K562 (cell line): ENCODE measurements at regions not wholly inside any gene's neighbourhood (a gene's known extent, or its start where the extent isn't known, plus 50 kb on each side); places are given as distances from the start of the nearest gene placed in this dataset.

Experiments used
- ATAC-seq: fragments of 200-7000 bp; cut with Tn5 transposase; 3 replicates; pipeline ENCODE4 v1.9.1; 2020; ENCODE audit warnings: moderate library complexity
- BruUV-seq: library from RNA; stranded (reverse); fragments of 400-500 nt; replicated peaks from 2 replicates; lab custom pipeline; 2021; lab: Mats Ljungman, UMichigan
- CTCF ChIA-PET: fragments of 300-600 bp; formaldehyde crosslinking; extraction: SDS; loops from one replicate; lab custom pipeline; 2021; ENCODE audit warnings: low intra/inter-chr PET ratio; lab: Yijun Ruan, JAX
- POLR2A ChIA-PET: fragments of 300-600, 350-650 bp; sonication (Branson Sonifier 250); formaldehyde crosslinking; extraction: SDS; loops from one replicate; lab custom pipeline; 2021; ENCODE audit warnings: antibody characterized with exemption, inconsistent platforms; lab: Yijun Ruan, JAX
- DNase-seq, 4 experiments: peaks; one replicate each; pipeline versions ENCODE4 v3.0.0 to v3.0.0-alpha.2; 2011 to 2018; ENCODE audit warnings: low spot score in 3 of 4, mixed read lengths in 3 of 4; ENCODE audit errors: extremely low read depth in 1 of 4
- FAIRE-seq: peaks from 2 replicates; lab custom pipeline; 2011; peaks lifted over from hg19 to GRCh38; lab: Jason Lieb, UNC
- H2AFZ ChIP-seq: 2 replicates; pipeline ENCODE4 v1.6.0; 2011; ENCODE audit warnings: low read depth, low read length, control low read depth, inconsistent platforms
- H3K27ac ChIP-seq: fragments of 200-600 bp; 3 replicates; pipeline ENCODE4 v1.8.0; 2011; ENCODE audit warnings: low read depth, mild to moderate bottlenecking, control low read depth, inconsistent platforms, low read length, moderate library complexity, mixed read lengths; ENCODE audit errors: extremely low read depth
- H3K27me3 ChIP-seq, 2 experiments: fragments of 300-600 bp in 1 of 2; 2 replicates in 1 of 2; 3 replicates in 1 of 2; pipeline versions ENCODE4 v1.6.0 to v1.8.0; 2011; ENCODE audit warnings: inconsistent platforms in 2 of 2, low read length in 2 of 2, mild to moderate bottlenecking in 1 of 2, mixed read lengths in 1 of 2, moderate library complexity in 1 of 2; ENCODE audit not compliant: control insufficient read depth in 2 of 2, insufficient read depth in 2 of 2
- H3K36me3 ChIP-seq: fragments of 300-600 bp; 3 replicates; pipeline ENCODE4 v1.8.0; 2011; ENCODE audit warnings: mild to moderate bottlenecking, low read length, inconsistent platforms; ENCODE audit not compliant: control insufficient read depth, insufficient read depth
- H3K4me1 ChIP-seq, 2 experiments: fragments of 200-600 bp in 1 of 2; replicated peaks in 1 of 2; 2 replicates in 1 of 2; 3 replicates in 1 of 2; pipeline versions ENCODE4 v1.5.1 to v1.8.0; 2011; ENCODE audit warnings: inconsistent platforms in 2 of 2, low read length in 2 of 2, mild to moderate bottlenecking in 1 of 2, mixed read lengths in 1 of 2, moderate library complexity in 1 of 2; ENCODE audit not compliant: control insufficient read depth in 2 of 2, insufficient read depth in 2 of 2
- H3K4me2 ChIP-seq: 2 replicates; pipeline ENCODE4 v1.6.1; 2011; ENCODE audit warnings: low read length, control low read depth, inconsistent platforms, mixed read lengths; ENCODE audit not compliant: insufficient read depth
- H3K4me3 ChIP-seq: fragments of 200-600 bp; sonication (generic), shearing (Covaris generic); 2 replicates; pipeline ENCODE4 v1.5.1; 2016; ENCODE audit warnings: control low read depth, inconsistent platforms
- H3K79me2 ChIP-seq: fragments of 200-600 bp; 3 replicates; pipeline ENCODE4 v1.8.0; 2011; ENCODE audit warnings: low read length, inconsistent platforms; ENCODE audit not compliant: control insufficient read depth, insufficient read depth
- H3K9ac ChIP-seq, 2 experiments: 2 replicates each; pipeline versions ENCODE4 v1.6.0 to v1.6.1; 2011; ENCODE audit warnings: low read depth in 2 of 2, low read length in 2 of 2, control low read depth in 1 of 2, inconsistent platforms in 1 of 2, mild to moderate bottlenecking in 1 of 2, mixed read lengths in 1 of 2; ENCODE audit not compliant: insufficient read depth in 1 of 2
- H3K9me1 ChIP-seq: one replicate; pipeline ENCODE4 v1.6.0; 2011; ENCODE audit warnings: inconsistent platforms, mild to moderate bottlenecking, low read length, moderate library complexity; ENCODE audit not compliant: control insufficient read depth, insufficient read depth
- H3K9me3 ChIP-seq: replicated peaks from 2 replicates; pipeline ENCODE4 v1.5.1; 2011; ENCODE audit warnings: low read depth, low read length, inconsistent platforms; ENCODE audit not compliant: control insufficient read depth, insufficient read depth
- H4K20me1 ChIP-seq: replicated peaks from 2 replicates; pipeline ENCODE4 v1.6.1; 2011; ENCODE audit warnings: low read length, inconsistent platforms, mixed read lengths; ENCODE audit not compliant: control insufficient read depth, insufficient read depth
- BRCA1 ChIP-seq, 2 experiments: fragments of 450-650 bp in 1 of 2; sonication (generic) in 1 of 2; formaldehyde crosslinking in 1 of 2; IDR thresholded peaks; 2 replicates each; pipeline versions ENCODE4 v1.5.0 to v1.6.1; 2017 to 2020; ENCODE audit warnings: mild to moderate bottlenecking in 1 of 2, missing genetic modification reagents in 1 of 2
- BRF2 ChIP-seq: IDR thresholded peaks from 3 replicates; pipeline ENCODE4 v1.6.1; 2011; ENCODE audit warnings: borderline replicate concordance, mild to moderate bottlenecking; ENCODE audit not compliant: insufficient read length, insufficient read depth
- ESRRB ChIP-seq: fragments of 250-450 bp; sonication (Bioruptor Pico); IDR thresholded peaks from 2 replicates; pipeline ENCODE4 v1.5.0; 2020; ENCODE audit warnings: mild to moderate bottlenecking, moderate library complexity, borderline replicate concordance
- HDAC1 ChIP-seq, 2 experiments: fragments of 450-650 bp; IDR thresholded peaks; 2 replicates each; pipeline ENCODE4 v1.6.1; 2016 to 2017; ENCODE audit warnings: inconsistent platforms in 1 of 2, mild to moderate bottlenecking in 1 of 2, moderate library complexity in 1 of 2
- HINFP ChIP-seq: fragments of 450-650 bp; conservative IDR thresholded peaks from 2 replicates; pipeline ENCODE4 v1.6.1; 2016; ENCODE audit warnings: missing genetic modification characterization, low read depth, mild to moderate bottlenecking, control low read depth, missing compliant biosample characterization
- KLF10 ChIP-seq: fragments of 250-450 bp; sonication (Bioruptor Pico); IDR thresholded peaks from 2 replicates; pipeline ENCODE4 v1.6.1; 2021; ENCODE audit warnings: matching md5 sums
- NFATC3 ChIP-seq: fragments of 450-650 bp; IDR thresholded peaks from 2 replicates; pipeline ENCODE4 v1.6.1; 2017; ENCODE audit warnings: mild to moderate bottlenecking
- PHF21A ChIP-seq: fragments of 450-650 bp; IDR thresholded peaks from 2 replicates; pipeline ENCODE4 v1.6.1; 2017; ENCODE audit warnings: low read depth, borderline replicate concordance
- PREB ChIP-seq: sonication (generic); formaldehyde crosslinking; IDR thresholded peaks from 2 replicates; pipeline ENCODE4 v1.8.1; 2023; ENCODE audit warnings: mild to moderate bottlenecking, missing genetic modification reagents
- RUNX1 ChIP-seq: sonication (generic); IDR thresholded peaks from 2 replicates; pipeline ENCODE4 v1.6.1; 2016; ENCODE audit warnings: antibody characterized with exemption, low read depth
- SMARCA4 ChIP-seq: fragments of 450-650 bp; IDR thresholded peaks from 2 replicates; pipeline ENCODE4 v1.6.1; 2016
- SMARCA5 ChIP-seq: fragments of 450-650 bp; IDR thresholded peaks from 2 replicates; pipeline ENCODE4 v1.6.1; 2016
- SREBF1 ChIP-seq: fragments of 150-350 bp; IDR thresholded peaks from 2 replicates; pipeline ENCODE4 v1.6.1; 2014; ENCODE audit warnings: antibody characterized with exemption, low read depth, low read length, borderline replicate concordance
- STAT5B ChIP-seq: fragments of 250-450 bp; sonication (Bioruptor Pico); IDR thresholded peaks from 2 replicates; pipeline ENCODE4 v1.8.0; 2021; ENCODE audit warnings: mild to moderate bottlenecking, inconsistent platforms
- ZBTB26 ChIP-seq: fragments of 450-650 bp; formaldehyde crosslinking; IDR thresholded peaks from 2 replicates; pipeline ENCODE4 v1.4.0; 2022; ENCODE audit warnings: missing genetic modification characterization
- ZNF586 ChIP-seq: fragments of 450-650 bp; formaldehyde crosslinking; conservative IDR thresholded peaks from 2 replicates; pipeline ENCODE4 v1.4.0; 2020; ENCODE audit warnings: mild to moderate bottlenecking, moderate library complexity
- ZNF695 ChIP-seq: fragments of 450-650 bp; formaldehyde crosslinking; IDR thresholded peaks from 2 replicates; pipeline ENCODE4 v1.4.0; 2020; ENCODE audit warnings: mild to moderate bottlenecking, moderate library complexity
- ZNF780A ChIP-seq: fragments of 250-450 bp; sonication (Bioruptor Pico); IDR thresholded peaks from 2 replicates; pipeline ENCODE4 v1.5.0; 2021; ENCODE audit warnings: mild to moderate bottlenecking
- WGBS: fragments of 100-300 bp; shearing (Covaris generic); methylation state at CpG from one replicate; pipeline ENCODE4 v1.1.6; 2016; ENCODE audit warnings: low coverage, mixed read lengths; ENCODE audit not compliant: insufficient coverage; ENCODE audit errors: missing lambda C conversion rate; 5-methylcytosine and 5-hydroxymethylcytosine counted together
- in situ Hi-C: fragments of 300-500 bp; cut with MboI; formaldehyde crosslinking; loops from 4 replicates; pipeline ENCODE4 v1.15.0; 2018; ENCODE audit warnings: inconsistent platforms, mixed read lengths
- intact Hi-C: fragments of 100-400 bp; cut with micrococcal nuclease; formaldehyde crosslinking; loops from 2 replicates; pipeline ENCODE4 v1.14.2; 2022

GRCh38 chr13:44230071-44230470 is 143.6 kb upstream of the SERP2 start (continued):
- no peak for TF ChIP-seq ZBTB26
- no peak for TF ChIP-seq BRF2
- TF ChIP-seq HINFP, result no peak
- TF ChIP-seq ZNF780A (CRISPR knock-in tag), result no peak
- no peak for TF ChIP-seq ZNF695 (CRISPR knock-in tag)
- no peak for TF ChIP-seq STAT5B (CRISPR knock-in tag)
- TF ChIP-seq, all 486 proteins: peak for 0

- CTCF ChIA-PET, result no interaction called here
- no peaks in the 10 kb centered on the region for H4K20me1 ChIP-seq
- peaks cover 7 to 21% of the 10 kb centered on the region in 2 experiments; a peak in 3 of 5 replicates for H3K27me3 ChIP-seq
- FAIRE-seq, result no peak
- DNase-seq, result no peak
- H2AFZ ChIP-seq, result no peak overlapping the region
- no peak overlapping the region for H3K27ac ChIP-seq
- no peak overlapping the region for H3K4me2 ChIP-seq
- no TSS peak for BruUV-seq
- no peak for ATAC-seq
- 10% methylated on average over 6 of the region's 6 CpGs for WGBS
- H3K9me1 ChIP-seq, result no peaks in the 10 kb centered on the region
- intact Hi-C loops, result no loop called here
- H3K36me3 ChIP-seq, result no peaks in the 10 kb centered on the region
- POLR2A ChIA-PET, result no interaction called here
- no peaks in the 10 kb centered on the region for H3K79me2 ChIP-seq
- H3K9ac ChIP-seq, result no peak overlapping the region
- TF ChIP-seq ZNF586 (CRISPR knock-in tag) (no peak), HDAC1 (IDR thresholded peaks at IDR 0.05) (no peak), SMARCA5 (no peak), PREB (no peak), SMARCA4 (no peak), KLF10 (CRISPR knock-in tag) (no peak), ESRRB (no peak), BRCA1 (IDR thresholded peaks at IDR 0.05) (no peak), BRCA1 (CRISPR knock-in tag; IDR thresholded peaks at IDR 0.05) (no peak), RUNX1 (no peak), SREBF1 (no peak), PHF21A (no peak), NFATC3 (no peak)
- H3K4me1 ChIP-seq, result no peaks in the 10 kb centered on the region
- in situ Hi-C loops, result no loop called here
- H3K4me3 ChIP-seq, result no peak overlapping the region
- H3K9me3 ChIP-seq, result no peaks in the 10 kb centered on the region
Measured at GRCh38 chr13:44230736-44231135, 142.9 kb upstream of the SERP2 start.
